PFSK-1 (cell line): ENCODE measurements at regions not wholly inside any gene's neighbourhood (a gene's known extent, or its start where the extent isn't known, plus 50 kb on each side); places are given as distances from the start of the nearest gene placed in this dataset.

ENCODE experiments used
- SIN3A ChIP-seq: IDR thresholded peaks from 2 replicates; pipeline ENCODE4 v1.6.1; 2012; ENCODE audit warnings: mild to moderate bottlenecking, low read length, moderate library complexity, borderline replicate concordance; ENCODE audit not compliant: insufficient read depth
- TAF1 ChIP-seq: IDR thresholded peaks from 2 replicates; pipeline ENCODE4 v1.6.1; 2012; ENCODE audit warnings: low read length, control low read depth, borderline replicate concordance; ENCODE audit not compliant: insufficient read depth

GRCh38 chr4:126812076-126812475, 820.7 kb upstream of the INTU start:
- no peak for TF ChIP-seq TAF1
- no peak for TF ChIP-seq SIN3A
